C4-2B (cell line): ENCODE measurements at regions not wholly inside any gene's neighbourhood (a gene's known extent, or its start where the extent isn't known, plus 50 kb on each side); places are given as distances from the start of the nearest gene placed in this dataset.

Experiments
- H3K27ac ChIP-seq: fragments of 450-650 bp; 2 replicates; pipeline ENCODE4 v1.5.1; 2017
- CTCF ChIP-seq: fragments of 450-650 bp; conservative IDR thresholded peaks from 2 replicates; pipeline ENCODE4 v1.5.1; 2017; ENCODE audit warnings: mild to moderate bottlenecking
- ZFX ChIP-seq: fragments of 450-650 bp; IDR thresholded peaks from 2 replicates; pipeline ENCODE4 v1.6.1; 2017

- TF ChIP-seq ZFX (no peak), CTCF (no peak)
- no peak overlapping the region for H3K27ac ChIP-seq
These were observed 240.0 kb upstream of the ARHGEF26 start for GRCh38 chr3:153881201-153881600.

GRCh38 chr3:153885359-153885758 lies 235.8 kb upstream of the ARHGEF26 start:
- H3K27ac ChIP-seq = no peak overlapping the region
- TF ChIP-seq ZFX (no peak), CTCF (no peak)

- TF ChIP-seq CTCF (no peak), ZFX (no peak)
- no peak overlapping the region for H3K27ac ChIP-seq
These were observed 231.3 kb upstream of the ARHGEF26 start for GRCh38 chr3:153889905-153890334.

- TF ChIP-seq ZFX = no peak
- no peak for TF ChIP-seq CTCF
- H3K27ac ChIP-seq = no peak overlapping the region
These were observed 229.1 kb upstream of the ARHGEF26 start for GRCh38 chr3:153892126-153892525.

GRCh38 chr3:153894857-153895256 lies 226.3 kb upstream of the ARHGEF26 start:
- no peak for TF ChIP-seq ZFX
- no peak for TF ChIP-seq CTCF
- no peak overlapping the region for H3K27ac ChIP-seq

GRCh38 chr3:153896197-153896596 lies 225.0 kb upstream of the ARHGEF26 start:
- no peak for TF ChIP-seq ZFX
- TF ChIP-seq CTCF = no peak
- no peak overlapping the region for H3K27ac ChIP-seq

- H3K27ac ChIP-seq = no peak overlapping the region
- no peak for TF ChIP-seq CTCF
- no peak for TF ChIP-seq ZFX
These were observed 224.0 kb upstream of the ARHGEF26 start for GRCh38 chr3:153897025-153897723.
